HEK293 (cell line): ENCODE measurements at regions not wholly inside any gene's neighbourhood (a gene's known extent, or its start where the extent isn't known, plus 50 kb on each side); places are given as distances from the start of the nearest gene placed in this dataset.

Experiments used
- CTCF ChIA-PET: fragments of 350-600 bp; formaldehyde crosslinking; extraction: SDS; loops from one replicate; lab custom pipeline; 2021; ENCODE audit warnings: antibody characterized with exemption; lab: Yijun Ruan, JAX
- POLR2A ChIA-PET: fragments of 300-600 bp; formaldehyde crosslinking; extraction: SDS; loops from one replicate; lab custom pipeline; 2020; ENCODE audit warnings: antibody characterized with exemption, inconsistent platforms; lab: Yijun Ruan, JAX
- H3K27ac ChIP-seq: fragments of 200-500 bp; sonication (Bioruptor generic); 2 replicates; pipeline ENCODE4 v1.5.1; 2014; ENCODE audit warnings: low read depth, low read length, control low read depth, inconsistent platforms; ENCODE audit errors: extremely low read depth
- H3K36me3 ChIP-seq, 2 experiments: fragments of 200-500 bp in 1 of 2; sonication (Bioruptor generic) in 1 of 2; 1 replicate in 1 of 2; 2 replicates in 1 of 2; pipeline ENCODE4 v1.5.1; 2014 to 2017; ENCODE audit warnings: inconsistent platforms in 2 of 2, low read length in 2 of 2; ENCODE audit not compliant: control insufficient read depth in 2 of 2, insufficient read depth in 1 of 2
- H3K4me1 ChIP-seq: fragments of 200-500 bp; sonication (Bioruptor generic); 2 replicates; pipeline ENCODE4 v1.5.1; 2014; ENCODE audit warnings: mild to moderate bottlenecking, low read length, inconsistent platforms; ENCODE audit not compliant: control insufficient read depth, insufficient read depth
- H3K4me3 ChIP-seq: 2 replicates; pipeline ENCODE4 v1.5.1; 2011; ENCODE audit warnings: low read depth, mild to moderate bottlenecking, control low read depth, low read length, moderate library complexity
- H3K9me3 ChIP-seq: fragments of 200-500 bp; sonication (Bioruptor generic); 2 replicates; pipeline ENCODE4 v1.5.1; 2014; ENCODE audit warnings: low read depth, low read length, inconsistent platforms; ENCODE audit not compliant: control insufficient read depth, insufficient read depth
- BCL6B ChIP-seq: fragments of 450-650 bp; formaldehyde crosslinking; IDR thresholded peaks from 2 replicates; pipeline ENCODE4 v1.5.1; 2017; ENCODE audit warnings: missing biosample characterization, missing genetic modification characterization
- EGR2 ChIP-seq: fragments of 450-650 bp; formaldehyde crosslinking; IDR thresholded peaks from 2 replicates; pipeline ENCODE4 v1.5.1; 2016; ENCODE audit warnings: low read depth, missing biosample characterization, missing genetic modification characterization
- HOXD13 ChIP-seq: sonication (generic); formaldehyde crosslinking; IDR thresholded peaks from 2 replicates; pipeline ENCODE4 v1.8.0; 2022; ENCODE audit warnings: missing genetic modification reagents, borderline replicate concordance
- PRDM2 ChIP-seq: fragments of 450-650 bp; formaldehyde crosslinking; IDR thresholded peaks from 2 replicates; pipeline ENCODE4 v1.5.1; 2016; ENCODE audit warnings: missing biosample characterization, missing genetic modification characterization, borderline replicate concordance
- SP2 ChIP-seq: fragments of 450-650 bp; formaldehyde crosslinking; IDR thresholded peaks from 2 replicates; pipeline ENCODE4 v1.5.1; 2016; ENCODE audit warnings: missing biosample characterization, missing genetic modification characterization
- SP7 ChIP-seq: fragments of 450-650 bp; formaldehyde crosslinking; IDR thresholded peaks from 2 replicates; pipeline ENCODE4 v1.5.1; 2016; ENCODE audit warnings: missing biosample characterization, missing genetic modification characterization
- YY1 ChIP-seq: fragments of 450-650 bp; formaldehyde crosslinking; IDR thresholded peaks from 2 replicates; pipeline ENCODE4 v1.5.1; 2018; ENCODE audit warnings: missing biosample characterization, missing genetic modification characterization
- ZBTB1 ChIP-seq: fragments of 450-650 bp; formaldehyde crosslinking; IDR thresholded peaks from 2 replicates; pipeline ENCODE4 v1.5.1; 2016; ENCODE audit warnings: missing biosample characterization, missing genetic modification characterization
- ZFHX2 ChIP-seq: fragments of 450-650 bp; formaldehyde crosslinking; conservative IDR thresholded peaks from 2 replicates; pipeline ENCODE4 v1.5.1; 2016; ENCODE audit warnings: missing biosample characterization, missing genetic modification characterization
- ZNF10 ChIP-seq: fragments of 450-650 bp; formaldehyde crosslinking; IDR thresholded peaks from 2 replicates; pipeline ENCODE4 v1.5.1; 2017; ENCODE audit warnings: missing biosample characterization, missing genetic modification characterization
- ZNF133 ChIP-seq: fragments of 450-650 bp; formaldehyde crosslinking; IDR thresholded peaks from 2 replicates; pipeline ENCODE4 v1.5.1; 2016; ENCODE audit warnings: missing biosample characterization, missing genetic modification characterization
- ZNF157 ChIP-seq: fragments of 450-650 bp; formaldehyde crosslinking; IDR thresholded peaks from 2 replicates; pipeline ENCODE4 v1.5.1; 2016; ENCODE audit warnings: missing biosample characterization, missing genetic modification characterization
- ZNF280C ChIP-seq: fragments of 450-650 bp; formaldehyde crosslinking; IDR thresholded peaks from 2 replicates; pipeline ENCODE4 v1.5.1; 2016; ENCODE audit warnings: missing biosample characterization, missing genetic modification characterization
- ZNF362 ChIP-seq: fragments of 450-650 bp; formaldehyde crosslinking; IDR thresholded peaks from 2 replicates; pipeline ENCODE4 v1.5.1; 2016; ENCODE audit warnings: missing biosample characterization, missing genetic modification characterization
- ZNF366 ChIP-seq: fragments of 450-650 bp; formaldehyde crosslinking; conservative IDR thresholded peaks from 2 replicates; pipeline ENCODE4 v1.5.1; 2016; ENCODE audit warnings: missing biosample characterization, missing genetic modification characterization
- ZNF391 ChIP-seq: fragments of 450-650 bp; formaldehyde crosslinking; IDR thresholded peaks from 2 replicates; pipeline ENCODE4 v1.5.1; 2016; ENCODE audit warnings: low read depth, missing biosample characterization, missing genetic modification characterization, borderline replicate concordance
- ZNF521 ChIP-seq: fragments of 450-650 bp; formaldehyde crosslinking; IDR thresholded peaks from 2 replicates; pipeline ENCODE4 v1.5.1; 2017; ENCODE audit warnings: missing biosample characterization, mild to moderate bottlenecking, missing genetic modification characterization
- ZNF544 ChIP-seq: fragments of 450-650 bp; formaldehyde crosslinking; IDR thresholded peaks from 2 replicates; pipeline ENCODE4 v1.5.0; 2017; ENCODE audit warnings: missing biosample characterization, missing genetic modification characterization
- ZNF660 ChIP-seq: fragments of 450-650 bp; IDR thresholded peaks from 2 replicates; pipeline ENCODE4 v1.5.1; 2018; ENCODE audit warnings: missing biosample characterization, mild to moderate bottlenecking, missing genetic modification characterization
- ZNF677 ChIP-seq: fragments of 450-650 bp; IDR thresholded peaks from 2 replicates; pipeline ENCODE4 v1.5.0; 2018; ENCODE audit warnings: missing biosample characterization, mild to moderate bottlenecking, missing genetic modification characterization, moderate library complexity
- ZNF707 ChIP-seq: fragments of 450-650 bp; formaldehyde crosslinking; IDR thresholded peaks from 2 replicates; pipeline ENCODE4 v1.5.1; 2016; ENCODE audit warnings: missing biosample characterization, missing genetic modification characterization
- ZNF837 ChIP-seq: fragments of 450-650 bp; formaldehyde crosslinking; IDR thresholded peaks from 2 replicates; pipeline ENCODE4 v1.5.1; 2016; ENCODE audit warnings: missing biosample characterization, missing genetic modification characterization
- ZSCAN16 ChIP-seq: fragments of 450-650 bp; formaldehyde crosslinking; IDR thresholded peaks from 2 replicates; pipeline ENCODE4 v1.5.1; 2016; ENCODE audit warnings: missing biosample characterization, missing genetic modification characterization

GRCh38 chr17:71430281-71430680 is 690.5 kb upstream of the SOX9 start:
- POLR2A ChIA-PET: no interaction called here
- Histone ChIP-seq H3K4me1 (no peaks in the 10 kb centered on the region), H3K9me3 (no peaks in the 10 kb centered on the region; the same call in 1 of the 2 replicates), H3K36me3 (no peaks in the 10 kb centered on the region), H3K27ac (no peak overlapping the region), H3K4me3 (no peak overlapping the region)
- CTCF ChIA-PET: interaction anchor here (0.6 kb wide), 2 partner anchors 24 to 284 kb away, joined by 3 read pairs; no protein-coding TSS in a partner anchor
- TF ChIP-seq ZNF544 (tag by site-specific recombination): no peak
- no peak for TF ChIP-seq ZNF391
- TF ChIP-seq ZNF10 (tag by site-specific recombination): no peak
- no peak for TF ChIP-seq SP7 (tag by site-specific recombination)
- no peak for TF ChIP-seq ZNF366 (tag by site-specific recombination)

GRCh38 chr17:71431146-71431545 is 689.7 kb upstream of the SOX9 start:
- ChIA-PET POLR2A (interaction anchor here (0.5 kb wide), 1 partner anchor 1848 kb away, joined by 3 read pairs; no protein-coding TSS in a partner anchor), CTCF (interaction anchor here (0.6 kb wide), 2 partner anchors 23 to 285 kb away, joined by 3 read pairs; no protein-coding TSS in a partner anchor)
- Histone ChIP-seq H3K4me3 (no peak overlapping the region), H3K27ac (no peak overlapping the region), H3K4me1 (no peaks in the 10 kb centered on the region), H3K36me3 (no peaks in the 10 kb centered on the region), H3K9me3 (no peaks in the 10 kb centered on the region; the same call in 1 of the 2 replicates)
- TF ChIP-seq EGR2 (no peak), ZBTB1 (tag by site-specific recombination) (no peak), ZNF157 (tag by site-specific recombination) (no peak), ZNF280C (tag by site-specific recombination) (no peak), ZNF837 (tag by site-specific recombination) (no peak), ZNF521 (tag by site-specific recombination) (no peak), ZSCAN16 (no peak), BCL6B (no peak), ZFHX2 (tag by site-specific recombination) (no peak), YY1 (no peak), SP2 (tag by site-specific recombination) (no peak), ZNF133 (no peak), ZNF677 (tag by site-specific recombination) (no peak), PRDM2 (no peak), ZNF660 (tag by site-specific recombination) (no peak), ZNF707 (tag by site-specific recombination) (no peak), HOXD13 (CRISPR knock-in tag) (no peak), ZNF362 (tag by site-specific recombination) (no peak)
